ENCODE measurements at regions not wholly inside any gene's neighbourhood (a gene's known extent, or its start where the extent isn't known, plus 50 kb on each side); places are given as distances from the start of the nearest gene placed in this dataset.
"Not testable (repeated sequence)": the region's sequence is repeated elsewhere in the genome, so short reads cannot be mapped to it uniquely, and the experiment has no call there.

DNA sequence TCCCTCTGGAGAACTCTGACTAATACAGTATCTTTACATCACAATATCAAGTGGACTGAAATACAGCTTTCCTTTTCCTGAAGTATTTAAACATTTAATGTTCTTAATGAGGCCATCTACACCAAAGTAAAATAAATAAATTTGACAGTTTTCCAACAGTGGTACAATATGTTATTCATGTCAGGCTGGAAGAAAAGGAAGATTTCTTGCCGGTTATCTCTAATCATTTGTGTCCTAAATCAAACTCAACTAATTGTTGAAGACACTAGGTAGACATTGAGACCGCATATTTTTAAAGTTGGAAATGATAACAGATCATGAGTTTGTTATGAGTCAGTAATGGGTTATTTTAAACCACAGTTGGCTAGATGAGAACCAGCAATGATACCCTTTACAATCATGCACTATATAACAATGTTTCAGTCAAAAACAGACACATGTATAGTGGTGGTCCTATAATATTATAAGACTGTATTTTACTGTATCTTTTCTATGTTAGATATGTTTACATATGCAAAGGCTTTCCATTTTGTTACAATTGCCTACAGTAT lies 241.6 kb downstream of the LMBRD1 start:
- H3K9me3 Mint-ChIP-seq, result peaks cover 31% of the 10 kb centered on the region
- no peaks in the 10 kb centered on the region; the same call in 1 of the 2 replicates for H3K27me3 Mint-ChIP-seq (ENCODE audit: insufficient read depth)
- no peaks in the 10 kb centered on the region for H3K4me1 Mint-ChIP-seq (ENCODE audit: low read depth)
- H3K4me3 Mint-ChIP-seq, result no peak overlapping the region
- H3K36me3 Mint-ChIP-seq (ENCODE audit: low read depth), result 0 out of 2 replicates have a peak, but pooled peaks cover 5% of the 10 kb centered on the region
- H3K27ac Mint-ChIP-seq, result no peak overlapping the region
- TF ChIP-seq, protein P1, sequence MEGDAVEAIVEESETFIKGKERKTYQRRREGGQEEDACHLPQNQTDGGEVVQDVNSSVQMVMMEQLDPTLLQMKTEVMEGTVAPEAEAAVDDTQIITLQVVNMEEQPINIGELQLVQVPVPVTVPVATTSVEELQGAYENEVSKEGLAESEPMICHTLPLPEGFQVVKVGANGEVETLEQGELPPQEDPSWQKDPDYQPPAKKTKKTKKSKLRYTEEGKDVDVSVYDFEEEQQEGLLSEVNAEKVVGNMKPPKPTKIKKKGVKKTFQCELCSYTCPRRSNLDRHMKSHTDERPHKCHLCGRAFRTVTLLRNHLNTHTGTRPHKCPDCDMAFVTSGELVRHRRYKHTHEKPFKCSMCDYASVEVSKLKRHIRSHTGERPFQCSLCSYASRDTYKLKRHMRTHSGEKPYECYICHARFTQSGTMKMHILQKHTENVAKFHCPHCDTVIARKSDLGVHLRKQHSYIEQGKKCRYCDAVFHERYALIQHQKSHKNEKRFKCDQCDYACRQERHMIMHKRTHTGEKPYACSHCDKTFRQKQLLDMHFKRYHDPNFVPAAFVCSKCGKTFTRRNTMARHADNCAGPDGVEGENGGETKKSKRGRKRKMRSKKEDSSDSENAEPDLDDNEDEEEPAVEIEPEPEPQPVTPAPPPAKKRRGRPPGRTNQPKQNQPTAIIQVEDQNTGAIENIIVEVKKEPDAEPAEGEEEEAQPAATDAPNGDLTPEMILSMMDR (IDR thresholded peaks at IDR 0.05), result no peak
- DNase-seq, result no peak

DNA sequence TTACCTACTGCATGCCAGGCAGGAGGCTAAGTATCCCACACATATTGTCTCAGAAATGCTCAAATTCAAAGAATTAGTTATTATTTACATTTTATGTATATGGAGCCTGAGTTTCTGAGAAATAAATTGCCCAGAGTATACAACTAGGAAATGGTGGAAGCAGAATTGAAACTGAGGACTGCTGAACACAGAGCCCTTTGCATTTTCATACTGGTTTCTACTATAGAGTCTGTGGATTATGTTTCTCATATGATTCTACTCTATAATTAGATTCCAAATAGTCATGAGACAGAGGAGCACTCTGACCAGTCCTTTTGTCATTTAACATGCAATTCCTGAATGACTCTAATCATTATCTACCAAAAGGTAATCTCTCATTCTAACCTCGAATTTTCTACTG lies 254.3 kb downstream of the LMBRD1 start:
- Mint-ChIP-seq H3K4me1 (ENCODE audit: low read depth) (no peaks in the 10 kb centered on the region), H3K4me3 (no peak overlapping the region), H3K9me3 (peaks cover 21% of the 10 kb centered on the region), H3K27ac (no peak overlapping the region), H3K36me3 (ENCODE audit: low read depth) (no peaks in the 10 kb centered on the region), H3K27me3 (ENCODE audit: insufficient read depth) (no peaks in the 10 kb centered on the region)
- TF ChIP-seq, protein P1 (IDR thresholded peaks at IDR 0.05), result no peak
- no peak for DNase-seq

DNA sequence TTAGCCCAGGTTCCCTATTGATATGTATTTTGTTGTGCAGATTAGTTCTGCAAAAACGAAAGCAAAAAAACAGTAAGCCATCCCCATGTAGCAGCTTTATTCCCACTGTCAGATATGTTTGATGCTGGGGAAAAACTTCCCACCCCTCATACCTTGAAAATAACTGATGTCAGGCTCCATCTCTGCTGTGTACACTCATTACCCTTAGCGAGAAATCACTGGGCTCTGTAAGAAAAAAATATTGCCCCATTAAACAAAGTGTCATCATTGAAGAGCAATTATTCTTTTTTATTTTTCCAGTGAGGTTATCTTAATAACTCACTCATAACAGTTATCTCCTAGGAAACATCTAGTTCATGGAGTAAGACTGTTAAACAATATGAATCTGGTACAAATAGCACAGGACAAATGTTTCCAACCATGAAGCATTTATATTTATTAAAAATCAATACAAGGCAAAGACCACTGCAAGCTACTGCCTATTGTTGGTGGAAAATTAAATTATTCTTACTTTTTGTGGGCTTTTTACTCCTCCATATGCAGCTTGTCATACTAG lies 268.8 kb downstream of the LMBRD1 start:
- no peak for DNase-seq
- Mint-ChIP-seq H3K36me3 (ENCODE audit: low read depth) (no peaks in the 10 kb centered on the region), H3K27me3 (ENCODE audit: insufficient read depth) (no peaks in the 10 kb centered on the region), H3K4me1 (ENCODE audit: low read depth) (no peaks in the 10 kb centered on the region), H3K27ac (no peak overlapping the region), H3K4me3 (no peak overlapping the region), H3K9me3 (peaks cover 14% of the 10 kb centered on the region)
- TF ChIP-seq, protein P1 (IDR thresholded peaks at IDR 0.05), result no peak

DNA sequence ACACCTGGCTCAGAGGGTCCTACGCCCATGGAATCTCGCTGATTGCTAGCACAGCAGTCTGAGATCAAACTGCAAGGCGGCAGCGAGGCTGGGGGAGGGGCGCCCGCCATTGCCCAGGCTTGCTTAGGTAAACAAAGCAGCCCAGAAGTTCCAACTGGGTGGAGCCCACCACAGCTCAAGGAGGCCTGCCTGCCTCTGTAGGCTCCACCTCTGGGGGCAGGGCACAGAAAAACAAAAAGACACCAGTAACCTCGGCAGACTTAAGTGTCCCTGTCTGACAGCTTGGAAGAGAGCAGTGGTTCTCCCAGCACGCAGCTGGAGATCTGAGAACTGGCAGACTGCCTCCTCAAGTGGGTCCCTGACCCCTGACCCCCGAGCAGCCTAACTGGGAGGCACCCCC lies 281.3 kb downstream of the LMBRD1 start:
- H3K9me3 Mint-ChIP-seq, result peaks cover 36% of the 10 kb centered on the region
- not testable (repeated sequence) for H3K27me3 Mint-ChIP-seq (ENCODE audit: insufficient read depth); H3K36me3 Mint-ChIP-seq (ENCODE audit: low read depth); H3K4me3 Mint-ChIP-seq; H3K27ac Mint-ChIP-seq; DNase-seq; H3K4me1 Mint-ChIP-seq (ENCODE audit: low read depth)

DNA sequence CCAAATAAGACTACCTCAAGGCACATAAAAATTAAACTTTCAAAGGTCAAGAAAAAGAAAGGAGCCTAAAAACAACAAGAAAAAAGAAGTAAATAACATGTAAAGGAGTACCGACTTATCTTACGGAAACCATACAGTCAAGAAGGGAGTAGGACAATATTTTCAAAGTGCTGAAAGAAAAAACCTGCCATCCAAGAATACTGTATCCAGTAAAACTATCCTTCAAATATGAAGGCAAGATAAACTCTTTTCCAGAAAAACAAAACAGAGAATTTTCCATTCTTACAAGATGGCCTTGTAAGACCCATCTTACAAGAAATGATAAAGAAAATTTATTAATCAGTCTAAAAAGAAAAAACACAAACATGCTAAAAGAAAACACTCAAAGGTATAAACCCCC lies 302.2 kb downstream of the LMBRD1 start:
- no peaks in the 10 kb centered on the region for H3K27me3 Mint-ChIP-seq (ENCODE audit: insufficient read depth)
- no peaks in the 10 kb centered on the region for H3K4me1 Mint-ChIP-seq (ENCODE audit: low read depth)

DNA sequence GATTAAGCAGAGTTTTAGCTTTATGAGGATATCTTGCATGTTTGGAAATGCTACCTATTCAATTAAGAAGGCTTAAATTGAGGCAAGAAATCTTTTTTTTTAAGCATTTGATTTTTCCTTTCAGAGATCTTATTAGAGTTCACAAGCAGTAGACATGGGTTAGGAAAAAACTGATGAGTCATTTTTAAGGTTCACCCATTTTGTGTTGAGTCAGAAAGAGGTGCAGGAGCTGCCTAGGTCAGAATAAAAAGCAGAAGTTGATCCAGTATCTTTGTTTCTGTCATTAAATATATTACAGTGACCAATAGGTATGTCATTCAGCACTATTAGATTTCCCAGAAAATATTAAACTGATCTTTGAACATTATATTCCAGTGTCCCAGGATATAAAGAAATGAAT lies 306.8 kb downstream of the LMBRD1 start:
- Mint-ChIP-seq H3K36me3 (ENCODE audit: low read depth) (no peaks in the 10 kb centered on the region), H3K4me3 (no peak overlapping the region), H3K27me3 (ENCODE audit: insufficient read depth) (no peaks in the 10 kb centered on the region), H3K4me1 (ENCODE audit: low read depth) (no peaks in the 10 kb centered on the region), H3K27ac (no peak overlapping the region), H3K9me3 (peaks cover 40% of the 10 kb centered on the region)
- no peak for DNase-seq
- TF ChIP-seq, protein P1 (IDR thresholded peaks at IDR 0.05), result no peak

More for the DNA sequence above, 302.2 kb downstream of the LMBRD1 start:
- H3K9me3 Mint-ChIP-seq, result peaks cover 34% of the 10 kb centered on the region
- no peaks in the 10 kb centered on the region for H3K36me3 Mint-ChIP-seq (ENCODE audit: low read depth)
- H3K4me3 Mint-ChIP-seq, result no peak overlapping the region
- no peak overlapping the region for H3K27ac Mint-ChIP-seq
- no peak for DNase-seq
- TF ChIP-seq, protein P1 (IDR thresholded peaks at IDR 0.05), result no peak
